Brain microvascular endothelial cell (primary cell): ENCODE measurements at regions not wholly inside any gene's neighbourhood (a gene's known extent, or its start where the extent isn't known, plus 50 kb on each side); places are given as distances from the start of the nearest gene placed in this dataset.

ENCODE experiments used
- DNase-seq: peaks from one replicate; pipeline ENCODE4 v3.0.0-alpha.2; 2020
- H3K27ac ChIP-seq: fragments of 250-450 bp; sonication (Bioruptor Pico); 2 replicates; pipeline ENCODE4 v1.5.1; 2020; ENCODE audit warnings: mild to moderate bottlenecking, moderate library complexity
- H3K27me3 ChIP-seq: fragments of 250-450 bp; sonication (Bioruptor Pico); replicated peaks from 2 replicates; pipeline ENCODE4 v1.5.1; 2020; ENCODE audit warnings: mild to moderate bottlenecking
- H3K36me3 ChIP-seq: fragments of 250-450 bp; sonication (Bioruptor Pico); replicated peaks from 2 replicates; pipeline ENCODE4 v1.5.1; 2020; ENCODE audit warnings: mild to moderate bottlenecking
- H3K4me3 ChIP-seq: 2 replicates; pipeline ENCODE4 v1.5.1; 2011; ENCODE audit warnings: low read depth, mild to moderate bottlenecking, control low read depth, low read length, moderate library complexity
- in situ Hi-C: cut with HindIII; loops from 2 replicates; pipeline ENCODE4 v1.10.0; 2017; ENCODE audit warnings: low sequenced_read_pairs, low pct_ligation_motif_present
- TF ChIP-seq, protein P1 (sequence below): IDR thresholded peaks from 2 replicates; pipeline ENCODE4 v1.5.1; 2011; ENCODE audit warnings: low read depth, mild to moderate bottlenecking, moderate library complexity, low read length, control low read depth, inconsistent platforms; ENCODE audit errors: missing control alignments

DNA sequence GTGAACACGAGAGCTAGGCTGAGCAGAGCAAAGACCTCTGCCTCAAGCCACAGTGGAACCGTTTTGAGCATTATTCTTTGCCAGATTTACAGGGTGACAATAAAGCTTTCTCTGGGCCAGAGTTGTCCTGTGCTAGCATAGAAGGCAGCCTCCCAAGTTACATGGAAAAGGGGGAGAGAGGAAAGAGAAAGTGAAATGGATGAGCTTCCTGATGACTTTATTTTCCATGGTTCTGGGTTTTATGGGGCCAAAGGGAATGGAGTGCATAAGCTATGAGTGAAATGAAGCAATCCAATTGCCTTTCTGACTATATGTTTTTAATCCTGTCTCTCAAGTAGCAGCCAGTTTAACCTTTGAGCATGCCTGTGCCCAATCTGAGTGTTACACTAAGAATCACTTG is 428.4 kb downstream of the COG6 start:
- DNase-seq, result no peak
- in situ Hi-C loops, result no loop called here
- TF ChIP-seq, protein P1, sequence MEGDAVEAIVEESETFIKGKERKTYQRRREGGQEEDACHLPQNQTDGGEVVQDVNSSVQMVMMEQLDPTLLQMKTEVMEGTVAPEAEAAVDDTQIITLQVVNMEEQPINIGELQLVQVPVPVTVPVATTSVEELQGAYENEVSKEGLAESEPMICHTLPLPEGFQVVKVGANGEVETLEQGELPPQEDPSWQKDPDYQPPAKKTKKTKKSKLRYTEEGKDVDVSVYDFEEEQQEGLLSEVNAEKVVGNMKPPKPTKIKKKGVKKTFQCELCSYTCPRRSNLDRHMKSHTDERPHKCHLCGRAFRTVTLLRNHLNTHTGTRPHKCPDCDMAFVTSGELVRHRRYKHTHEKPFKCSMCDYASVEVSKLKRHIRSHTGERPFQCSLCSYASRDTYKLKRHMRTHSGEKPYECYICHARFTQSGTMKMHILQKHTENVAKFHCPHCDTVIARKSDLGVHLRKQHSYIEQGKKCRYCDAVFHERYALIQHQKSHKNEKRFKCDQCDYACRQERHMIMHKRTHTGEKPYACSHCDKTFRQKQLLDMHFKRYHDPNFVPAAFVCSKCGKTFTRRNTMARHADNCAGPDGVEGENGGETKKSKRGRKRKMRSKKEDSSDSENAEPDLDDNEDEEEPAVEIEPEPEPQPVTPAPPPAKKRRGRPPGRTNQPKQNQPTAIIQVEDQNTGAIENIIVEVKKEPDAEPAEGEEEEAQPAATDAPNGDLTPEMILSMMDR, result no peak

DNA sequence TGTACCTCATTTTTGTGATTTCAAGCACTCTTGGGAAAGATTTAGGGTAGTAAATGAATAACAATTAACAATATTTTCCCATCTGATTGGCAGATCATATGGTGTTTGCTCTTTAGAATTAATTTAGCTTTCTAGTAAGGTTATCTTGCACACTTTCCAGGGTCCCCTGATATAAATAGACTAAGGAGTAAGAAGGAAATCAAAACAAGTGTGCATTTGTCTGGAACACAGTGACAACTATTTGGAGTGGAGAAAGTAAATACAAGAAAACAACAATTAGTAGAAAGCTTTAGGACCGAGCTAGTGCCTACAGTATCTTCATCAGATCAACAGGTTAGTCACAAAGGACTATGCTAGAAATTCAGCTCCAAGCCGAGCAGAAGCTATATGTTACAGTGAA is 429.5 kb downstream of the COG6 start:
- in situ Hi-C loops, result no loop called here

More for the DNA sequence above, 428.4 kb downstream of the COG6 start:
- H3K4me3 ChIP-seq, result no peak overlapping the region
- H3K36me3 ChIP-seq, result no peaks in the 10 kb centered on the region
- H3K27me3 ChIP-seq, result no peaks in the 10 kb centered on the region
- no peak overlapping the region for H3K27ac ChIP-seq

DNA sequence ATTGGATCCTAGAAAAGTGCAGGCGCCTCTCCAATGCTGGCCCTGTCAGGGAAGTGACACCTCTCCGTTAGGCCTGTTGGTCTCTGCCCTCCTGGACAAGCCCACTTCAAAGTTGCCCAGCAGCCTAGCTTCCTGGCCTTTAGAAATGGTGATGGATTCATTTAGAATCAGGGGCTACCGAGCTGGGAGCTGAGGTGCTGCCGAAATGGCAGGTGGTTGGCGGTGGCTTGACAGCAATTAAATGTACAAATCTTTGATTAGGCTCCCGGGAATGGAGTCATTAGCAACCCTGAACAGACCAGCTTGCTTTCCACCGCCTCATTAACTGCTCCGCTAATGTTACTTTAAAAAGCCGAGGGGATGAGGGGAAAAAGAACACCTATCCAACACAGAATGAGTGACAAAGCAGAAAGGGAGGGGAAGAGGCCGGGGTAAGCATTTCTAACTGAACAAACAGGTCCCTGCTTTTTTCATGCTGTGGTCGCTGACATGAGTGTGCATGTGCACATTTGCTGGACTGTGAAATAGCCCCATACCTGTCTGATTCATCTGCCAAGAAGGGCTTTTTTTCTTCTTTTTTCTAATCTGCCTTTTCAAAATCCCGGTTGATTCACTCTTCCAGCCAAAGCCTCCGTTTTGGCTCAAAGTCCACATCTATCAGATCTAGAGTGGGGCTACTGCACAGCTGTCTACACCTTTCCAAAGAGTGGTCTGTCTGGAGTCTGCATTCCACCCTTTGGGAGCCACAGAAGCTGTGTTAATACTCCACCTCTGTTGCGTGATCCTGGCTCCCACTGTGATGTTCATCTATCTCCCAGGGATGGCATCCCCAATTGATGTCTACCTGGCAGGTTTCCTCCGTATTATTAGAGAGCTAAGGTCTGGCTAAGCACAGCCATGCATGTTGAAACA is 431.9 kb downstream of the COG6 start:
- H3K27me3 ChIP-seq, result no peaks in the 10 kb centered on the region
- H3K27ac ChIP-seq, result no peak overlapping the region
- no peak for DNase-seq
- TF ChIP-seq, protein P1, result no peak
- in situ Hi-C loops, result no loop called here
- H3K36me3 ChIP-seq, result no peaks in the 10 kb centered on the region
- H3K4me3 ChIP-seq, result no peak overlapping the region

More for the DNA sequence above, 429.5 kb downstream of the COG6 start:
- H3K27ac ChIP-seq, result no peak overlapping the region
- DNase-seq, result no peak
- TF ChIP-seq, protein P1, result no peak
- H3K36me3 ChIP-seq, result no peaks in the 10 kb centered on the region
- H3K27me3 ChIP-seq, result no peaks in the 10 kb centered on the region
- H3K4me3 ChIP-seq, result no peak overlapping the region

DNA sequence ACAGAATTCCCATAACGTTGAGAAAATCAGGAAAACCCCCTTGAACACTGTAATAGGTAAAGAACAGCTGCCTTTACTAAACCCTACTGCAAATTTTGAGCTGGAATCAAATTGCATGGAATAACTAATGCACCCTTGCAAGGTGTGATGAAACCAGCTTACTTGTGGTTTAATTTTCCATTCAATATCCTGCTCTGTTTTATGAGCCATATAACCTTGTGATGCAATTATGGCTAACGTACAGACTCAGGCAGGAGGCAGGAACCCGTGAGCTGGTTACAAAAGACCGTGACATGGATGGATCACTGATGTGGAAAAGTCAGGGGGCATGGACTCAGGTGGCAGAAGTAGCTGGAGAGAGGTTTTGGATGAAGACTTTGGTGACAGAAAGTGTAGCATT is 438.6 kb downstream of the COG6 start:
- Histone ChIP-seq H3K27ac (no peak overlapping the region), H3K4me3 (no peak overlapping the region), H3K36me3 (no peaks in the 10 kb centered on the region), H3K27me3 (no peaks in the 10 kb centered on the region)
- no peak for DNase-seq
- in situ Hi-C loops, result no loop called here
- TF ChIP-seq, protein P1, result no peak

DNA sequence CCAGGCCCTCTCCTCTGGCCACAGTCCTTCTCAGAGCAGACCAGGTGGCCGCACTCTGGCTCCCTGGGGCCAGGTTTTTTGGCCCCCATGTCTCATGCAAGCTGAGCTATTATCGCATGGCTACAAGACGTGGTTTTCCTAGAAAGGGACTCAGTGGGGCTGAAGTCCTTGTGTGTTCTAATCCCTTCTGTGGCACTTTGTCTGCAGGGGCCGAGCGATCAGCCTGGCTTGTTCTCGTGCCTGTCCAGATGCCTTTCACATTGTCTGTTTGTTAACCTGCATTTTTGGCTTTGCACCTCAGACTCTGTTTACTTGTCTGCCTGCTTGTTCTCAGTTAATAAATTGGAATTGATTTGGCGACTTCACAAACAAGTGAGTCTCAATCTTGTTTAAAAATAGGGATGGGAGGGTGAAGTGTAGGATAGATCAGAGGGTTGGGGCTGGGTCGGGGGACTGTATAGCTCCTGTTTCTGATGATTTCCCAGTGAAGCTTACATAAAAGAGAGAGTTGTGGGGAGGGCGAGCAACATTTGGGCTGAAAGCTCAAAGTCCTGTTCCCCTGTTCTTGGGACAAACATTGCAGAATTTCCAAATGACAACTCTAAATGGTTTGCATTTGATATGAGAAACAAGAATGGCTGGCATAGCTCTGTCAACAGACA is 440.4 kb downstream of the COG6 start:
- no peaks in the 10 kb centered on the region for H3K36me3 ChIP-seq
- H3K27me3 ChIP-seq, result no peaks in the 10 kb centered on the region
- no peak overlapping the region for H3K4me3 ChIP-seq
- in situ Hi-C loops, result no loop called here
- DNase-seq, result no peak
- no peak overlapping the region for H3K27ac ChIP-seq
- TF ChIP-seq, protein P1, result no peak
